DMS 273 (cell line): ENCODE measurements at regions not wholly inside any gene's neighbourhood (a gene's known extent, or its start where the extent isn't known, plus 50 kb on each side); places are given as distances from the start of the nearest gene placed in this dataset.
"Not testable (repeated sequence)": the region's sequence is repeated elsewhere in the genome, so short reads cannot be mapped to it uniquely, and the experiment has no call there.

Experiments
- DNase-seq: peaks from one replicate; lab custom pipeline; 2025; ENCODE audit not compliant: unreplicated experiment; lab: John Stamatoyannopoulos, UW

- DNase-seq: peak; percentile 65
Measured at GRCh38 chr13:44300895-44301638, 72.6 kb upstream of the SERP2 start.

DNA sequence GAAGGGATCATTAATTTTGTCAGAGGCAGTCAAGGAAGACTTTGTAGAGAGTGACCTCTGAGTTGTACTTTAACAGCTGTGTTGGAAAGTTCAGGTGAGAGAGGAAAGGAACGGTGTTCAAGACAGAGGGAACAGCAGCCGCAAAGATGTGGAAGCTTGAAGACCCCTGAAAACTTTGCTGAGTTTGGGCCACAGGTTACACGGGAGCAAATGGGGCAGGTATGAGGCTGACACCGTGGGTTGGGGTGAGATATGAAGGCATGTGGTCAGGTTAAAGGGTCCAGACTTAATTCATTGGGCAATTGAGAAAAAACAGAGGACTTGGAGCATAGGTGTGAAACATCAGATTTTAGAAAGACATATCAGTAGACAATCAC is 72.0 kb upstream of the SERP2 start:
- DNase-seq: no peak

DNA sequence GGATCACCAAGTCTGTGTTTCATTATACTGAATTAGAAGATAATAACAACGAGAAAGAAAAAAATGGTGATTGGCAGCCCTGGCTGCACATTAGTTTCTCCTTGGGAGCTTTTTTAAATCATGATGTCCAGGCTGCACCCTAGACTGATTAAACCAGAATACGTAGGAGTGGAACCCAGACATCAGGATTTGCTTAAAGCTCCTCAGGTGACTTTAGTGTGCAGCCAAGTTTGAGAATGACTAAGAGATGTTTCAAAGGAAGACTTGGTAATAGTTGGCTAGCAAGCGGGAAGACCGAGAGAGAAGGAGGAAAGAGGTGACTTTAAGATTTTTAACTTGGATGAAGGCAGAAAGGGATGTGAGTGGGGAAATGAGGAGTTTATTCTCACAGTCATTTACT is 71.4 kb upstream of the SERP2 start:
- DNase-seq: no peak

- no peak for DNase-seq
Measured at GRCh38 chr13:44302940-44303575, 70.6 kb upstream of the SERP2 start.

DNA sequence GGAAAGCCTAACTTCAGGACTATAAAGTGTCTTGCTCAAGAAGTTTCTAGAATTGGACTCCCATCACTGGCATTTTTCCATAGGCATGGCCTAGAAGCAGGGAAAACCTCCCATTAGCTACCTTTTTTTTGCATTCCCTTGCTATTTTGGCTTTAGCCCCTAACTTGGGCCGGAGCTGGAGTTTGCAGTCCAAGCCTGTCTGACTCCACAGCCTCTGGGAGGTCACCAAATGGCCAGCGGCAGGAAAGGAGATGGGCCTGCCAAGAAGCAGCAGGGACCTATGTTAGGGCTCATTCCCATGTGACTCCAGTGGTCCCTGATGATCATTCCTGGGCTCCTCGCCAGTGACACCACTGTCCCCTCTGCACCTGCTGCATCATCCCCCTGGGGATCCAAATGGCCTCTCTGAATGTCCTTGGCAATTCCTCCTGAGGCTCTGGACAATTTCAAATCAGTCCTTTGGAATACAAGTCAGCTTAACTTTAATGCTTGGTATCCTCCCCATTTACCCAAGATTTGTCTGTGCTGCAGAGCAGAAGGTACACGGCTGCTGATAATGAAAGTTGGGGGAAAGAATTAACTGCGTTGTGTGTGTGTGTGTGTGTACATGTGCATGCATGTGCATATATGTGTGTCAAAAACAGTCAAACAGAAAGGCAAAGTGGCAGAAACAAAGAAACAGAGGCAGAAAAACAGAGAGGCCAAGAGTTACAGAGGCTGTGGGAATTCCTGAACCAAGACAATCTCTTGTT is 69.8 kb upstream of the SERP2 start:
- no peak for DNase-seq

DNA sequence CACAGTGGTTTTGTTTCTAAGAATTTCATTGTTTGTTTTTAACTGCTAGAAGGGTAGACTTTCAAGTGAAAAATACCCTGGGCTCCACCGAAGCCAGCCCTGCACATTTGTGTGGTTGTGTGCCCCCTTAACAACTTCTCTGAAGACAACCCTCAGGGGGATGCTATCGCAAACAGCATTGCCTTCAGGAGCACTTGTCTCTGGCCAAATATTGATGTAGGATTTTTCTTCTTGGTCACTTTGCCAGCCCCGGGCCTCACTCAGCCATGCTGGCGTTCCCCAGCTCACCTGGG is 69.2 kb upstream of the SERP2 start:
- DNase-seq: no peak

DNA sequence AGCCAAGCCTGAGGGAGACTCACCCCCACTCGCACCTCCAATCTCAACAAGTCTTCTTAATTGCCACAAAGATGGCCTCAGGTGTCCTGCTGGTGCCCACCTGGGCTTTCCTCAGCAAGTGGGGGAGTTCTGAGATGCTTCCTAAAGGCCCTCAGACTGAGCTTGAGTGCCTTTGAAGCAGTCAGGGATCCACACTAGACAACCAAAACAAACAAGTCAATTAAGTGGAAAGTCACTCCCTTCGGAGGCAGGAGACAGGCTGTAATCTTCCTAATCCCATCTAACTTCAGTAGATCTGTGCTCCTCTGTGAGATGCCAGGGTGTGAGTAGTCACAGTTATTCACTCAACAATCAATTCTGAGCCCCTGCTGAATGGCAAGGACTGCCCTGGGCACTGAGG is 68.3 kb upstream of the SERP2 start:
- no peak for DNase-seq

DNA sequence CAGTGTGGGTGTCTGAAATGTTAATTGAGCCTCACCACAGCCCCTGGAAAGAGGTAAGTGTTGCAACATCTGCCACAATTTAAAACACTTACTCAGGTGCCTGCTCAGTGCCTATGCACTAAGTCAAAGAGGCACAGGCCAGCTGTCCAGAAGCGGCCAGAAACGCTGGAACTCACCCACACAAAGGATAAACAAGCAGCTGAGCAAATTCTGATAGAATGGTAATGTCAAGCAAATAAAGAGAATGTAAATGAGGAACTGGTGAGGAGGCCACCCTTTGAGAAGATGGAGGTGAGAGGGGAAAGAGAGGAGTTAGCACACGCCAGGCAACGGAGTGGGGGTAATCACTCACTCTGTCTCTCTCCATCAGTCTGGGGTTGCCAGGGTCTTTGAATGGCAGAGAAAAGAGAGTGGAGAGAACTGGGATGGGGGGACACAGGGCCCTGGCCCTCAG is 67.7 kb upstream of the SERP2 start:
- peak; percentile 6 for DNase-seq

DNA sequence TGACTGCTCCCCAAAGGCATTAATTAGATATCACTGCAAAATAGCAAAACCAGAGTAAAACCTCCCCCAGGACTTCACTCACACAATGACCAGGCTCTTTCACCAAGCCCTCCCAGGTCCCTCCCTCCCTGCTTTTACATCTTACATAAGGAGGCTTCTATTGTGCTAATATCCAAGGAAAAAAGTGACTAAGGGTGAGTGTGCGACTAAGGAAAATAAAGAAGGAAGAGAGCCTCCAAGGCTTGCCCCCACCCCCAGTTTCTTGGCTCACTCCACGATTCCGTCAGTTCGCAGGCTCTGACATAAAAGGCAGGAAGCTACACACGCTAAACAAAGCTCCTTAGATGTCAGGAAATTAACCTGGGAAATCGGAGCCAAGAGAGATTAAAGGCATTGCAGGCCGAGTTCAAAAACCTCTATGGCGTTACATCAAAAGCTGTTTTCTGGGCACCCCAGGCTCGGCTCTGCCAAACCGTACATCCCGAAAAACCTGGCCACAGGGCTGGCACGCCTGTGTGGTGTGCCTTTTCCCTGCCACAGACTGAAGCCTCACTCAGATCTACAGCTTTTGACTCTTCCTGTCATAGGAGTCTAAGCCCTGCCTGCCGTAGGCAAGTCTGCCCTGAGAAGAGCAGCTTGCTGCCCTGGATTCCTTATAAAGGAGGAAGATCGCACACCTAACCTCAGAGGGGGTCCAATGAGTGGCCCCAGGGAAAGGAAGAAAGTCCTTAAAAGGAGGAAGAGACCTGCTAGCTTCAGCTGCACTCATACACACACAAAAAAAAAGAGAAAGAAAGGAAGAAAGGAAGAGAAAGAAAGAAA is 67.0 kb upstream of the SERP2 start:
- DNase-seq: no peak

GRCh38 chr13:44307255-44307654 is 66.4 kb upstream of the SERP2 start:
- DNase-seq: no peak

- no peak for DNase-seq
Measured at GRCh38 chr13:44307844-44308243, 65.8 kb upstream of the SERP2 start.

DNA sequence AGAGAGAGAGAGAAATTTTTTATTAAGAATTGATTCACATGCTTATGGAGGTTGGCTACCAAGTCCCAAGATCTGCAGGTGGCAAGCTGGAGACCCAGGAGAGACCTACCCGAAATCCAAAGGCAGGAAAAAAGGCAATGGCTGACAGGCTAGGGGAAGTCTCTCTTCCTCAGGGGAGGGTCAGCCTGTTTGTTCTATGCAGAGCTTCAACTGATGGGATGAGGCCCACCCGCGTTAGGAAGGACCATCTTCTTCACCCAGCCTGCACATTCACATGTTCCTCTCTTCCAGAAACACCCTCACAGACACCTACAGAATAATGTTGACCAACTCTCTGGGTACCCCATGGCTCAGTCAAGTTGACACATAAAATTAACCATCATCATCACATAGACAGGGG is 65.3 kb upstream of the SERP2 start:
- no peak for DNase-seq

- DNase-seq: peak; percentile 39
Measured at GRCh38 chr13:44309794-44310757, 63.5 kb upstream of the SERP2 start.

GRCh38 chr13:44311011-44311780 is 62.4 kb upstream of the SERP2 start:
- DNase-seq: peak; percentile 58

DNA sequence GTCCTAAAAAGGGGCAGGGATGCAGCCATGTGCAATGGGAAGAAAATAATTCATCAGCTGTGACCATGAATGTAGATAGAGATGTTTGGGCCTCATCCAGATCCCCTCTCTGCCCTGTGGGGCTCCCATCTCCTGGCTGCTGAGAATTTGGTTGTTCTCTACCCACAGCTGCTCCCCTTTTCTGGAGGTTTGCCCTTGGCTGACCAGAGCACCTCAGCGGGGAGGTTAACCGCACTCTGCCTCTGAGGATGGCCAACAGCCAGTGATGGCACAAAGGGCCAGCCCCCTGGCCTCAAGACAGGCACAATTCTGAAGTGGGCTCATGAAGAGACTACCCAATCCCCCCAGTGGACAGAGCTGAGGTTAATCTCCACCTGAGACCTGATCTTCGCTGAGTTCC is 61.5 kb upstream of the SERP2 start:
- DNase-seq: no peak

DNA sequence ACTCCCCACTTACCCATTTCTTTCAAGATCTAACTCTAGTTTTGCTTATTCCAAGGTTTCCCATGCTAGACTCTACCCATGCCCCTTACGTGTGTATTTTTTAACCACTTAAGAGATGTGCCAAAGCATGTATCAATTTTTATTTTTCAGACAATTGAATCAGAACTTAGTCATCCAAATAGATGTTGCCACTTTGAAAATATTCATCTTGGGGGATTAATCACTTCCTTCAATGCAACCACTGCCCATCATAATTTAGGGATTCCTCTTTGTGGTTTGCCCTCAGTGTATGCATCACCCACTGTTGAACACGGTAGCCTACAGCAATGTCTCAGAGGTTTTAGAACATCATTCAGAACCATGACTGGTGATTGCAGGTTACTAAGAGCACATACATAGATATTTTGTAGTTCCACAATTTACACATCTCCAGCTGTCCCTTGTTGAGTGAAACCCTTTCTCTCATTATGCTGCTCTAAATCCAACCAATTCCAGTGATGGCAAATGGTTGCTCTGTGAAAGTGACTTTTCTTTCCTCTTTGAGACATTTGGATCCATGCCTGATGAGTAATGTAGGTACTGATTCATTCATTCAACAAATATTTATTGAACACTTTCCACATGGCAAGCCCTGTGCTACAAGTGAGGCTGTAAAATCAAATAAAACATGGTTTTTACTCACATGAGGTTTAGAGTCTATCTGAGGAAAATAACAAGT is 60.6 kb upstream of the SERP2 start:
- DNase-seq: no peak

- DNase-seq: no peak
Measured at GRCh38 chr13:44313674-44314073, 60.0 kb upstream of the SERP2 start.

- DNase-seq: not testable (repeated sequence)
Measured at GRCh38 chr13:44314160-44314559, 59.5 kb upstream of the SERP2 start.

DNA sequence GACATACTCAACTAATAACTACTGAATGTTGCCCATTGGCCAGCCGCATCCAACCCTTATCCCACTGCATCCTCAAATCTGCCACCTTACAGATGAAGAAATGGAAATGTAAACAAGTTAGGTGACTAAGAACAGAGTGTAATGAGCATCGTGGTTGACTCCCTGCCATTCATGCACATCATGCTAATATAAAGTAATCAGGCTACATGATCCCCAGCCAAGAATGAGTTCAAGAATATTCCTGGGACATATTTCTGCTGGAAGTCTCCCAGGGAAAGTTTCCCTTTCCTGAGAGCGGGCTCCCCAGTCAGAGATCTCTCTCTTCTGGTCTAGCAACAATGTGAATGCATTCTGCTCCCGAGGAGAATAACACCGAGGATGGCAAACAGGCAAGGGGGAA is 55.9 kb upstream of the SERP2 start:
- peak; percentile 25 for DNase-seq
